ENCODE measurements at regions not wholly inside any gene's neighbourhood (a gene's known extent, or its start where the extent isn't known, plus 50 kb on each side); places are given as distances from the start of the nearest gene placed in this dataset.

- H3K9me3 ChIP-seq: no peaks in the 10 kb centered on the region
- H3K4me3 ChIP-seq: no peak overlapping the region
- no peak for TF ChIP-seq POLR2AphosphoS5 (IDR thresholded peaks at IDR 0.05)
- no peak for TF ChIP-seq EP300 (IDR thresholded peaks at IDR 0.05)
- TF ChIP-seq CTCF (IDR thresholded peaks at IDR 0.05): no peak
- TF ChIP-seq POLR2A (IDR thresholded peaks at IDR 0.05): no peak
- H3K27ac ChIP-seq: no peak overlapping the region
- no peaks in the 10 kb centered on the region for H3K27me3 ChIP-seq
- H3K4me1 ChIP-seq: no peaks in the 10 kb centered on the region
- WGBS: 45% methylated on average over 3 of the region's 3 CpGs
- H3K36me3 ChIP-seq: no peaks in the 10 kb centered on the region
- DNase-seq (ENCODE audit: low spot score in 2 of 2): no peak
Measured at GRCh38 chr4:167775375-167775774, 317.0 kb upstream of the ANXA10 start.

- WGBS: 75% methylated on average over 5 of the region's 5 CpGs
- Histone ChIP-seq H3K27ac (no peak overlapping the region), H3K36me3 (no peaks in the 10 kb centered on the region), H3K9me3 (no peaks in the 10 kb centered on the region), H3K27me3 (no peaks in the 10 kb centered on the region), H3K4me3 (no peak overlapping the region), H3K4me1 (no peaks in the 10 kb centered on the region)
- no peak for DNase-seq (ENCODE audit: low spot score in 2 of 2)
- TF ChIP-seq POLR2A (IDR thresholded peaks at IDR 0.05) (no peak), POLR2AphosphoS5 (IDR thresholded peaks at IDR 0.05) (no peak), EP300 (IDR thresholded peaks at IDR 0.05) (no peak), CTCF (IDR thresholded peaks at IDR 0.05) (no peak)
Measured at GRCh38 chr4:167779280-167779679, 313.1 kb upstream of the ANXA10 start.

- no peak for DNase-seq (ENCODE audit: low spot score in 2 of 2)
- H3K27me3 ChIP-seq: no peaks in the 10 kb centered on the region
- H3K9me3 ChIP-seq: no peaks in the 10 kb centered on the region
- TF ChIP-seq POLR2AphosphoS5 (IDR thresholded peaks at IDR 0.05) (no peak), CTCF (IDR thresholded peaks at IDR 0.05) (no peak), EP300 (IDR thresholded peaks at IDR 0.05) (no peak), POLR2A (IDR thresholded peaks at IDR 0.05) (no peak)
- no peaks in the 10 kb centered on the region for H3K36me3 ChIP-seq
- H3K4me3 ChIP-seq: no peak overlapping the region
- 78% methylated on average over 5 of the region's 5 CpGs for WGBS
- H3K27ac ChIP-seq: no peak overlapping the region
- no peaks in the 10 kb centered on the region for H3K4me1 ChIP-seq
Measured at GRCh38 chr4:167779864-167780263, 312.5 kb upstream of the ANXA10 start.

GRCh38 chr4:167784826-167785225, 307.5 kb upstream of the ANXA10 start:
- no peak overlapping the region for H3K27ac ChIP-seq
- TF ChIP-seq POLR2A (IDR thresholded peaks at IDR 0.05) (no peak), POLR2AphosphoS5 (IDR thresholded peaks at IDR 0.05) (no peak), CTCF (IDR thresholded peaks at IDR 0.05) (no peak), EP300 (IDR thresholded peaks at IDR 0.05) (no peak)
- no peak for DNase-seq (ENCODE audit: low spot score in 2 of 2)
- no peaks in the 10 kb centered on the region for H3K27me3 ChIP-seq
- no peaks in the 10 kb centered on the region for H3K9me3 ChIP-seq
- 80% methylated on average over 2 of the region's 2 CpGs for WGBS
- no peaks in the 10 kb centered on the region for H3K36me3 ChIP-seq
- no peak overlapping the region for H3K4me3 ChIP-seq
- no peaks in the 10 kb centered on the region for H3K4me1 ChIP-seq

GRCh38 chr4:167785523-167785922, 306.8 kb upstream of the ANXA10 start:
- TF ChIP-seq POLR2AphosphoS5 (IDR thresholded peaks at IDR 0.05) (no peak), CTCF (IDR thresholded peaks at IDR 0.05) (no peak), POLR2A (IDR thresholded peaks at IDR 0.05) (no peak), EP300 (IDR thresholded peaks at IDR 0.05) (no peak)
- no peaks in the 10 kb centered on the region for H3K36me3 ChIP-seq

More at GRCh38 chr4:167785523-167785922, 306.8 kb upstream of the ANXA10 start:
- Histone ChIP-seq H3K27ac (no peak overlapping the region), H3K4me3 (no peak overlapping the region), H3K4me1 (no peaks in the 10 kb centered on the region), H3K9me3 (no peaks in the 10 kb centered on the region), H3K27me3 (no peaks in the 10 kb centered on the region)
- 56% methylated on average over 1 of the region's 1 CpG for WGBS
- no peak for DNase-seq (ENCODE audit: low spot score in 2 of 2)
